Fibroblast of peridontal ligament (primary cell): ENCODE measurements at regions not wholly inside any gene's neighbourhood (a gene's known extent, or its start where the extent isn't known, plus 50 kb on each side); places are given as distances from the start of the nearest gene placed in this dataset.
"Not testable (repeated sequence)": the region's sequence is repeated elsewhere in the genome, so short reads cannot be mapped to it uniquely, and the experiment has no call there.

Experiments
- DNase-seq: peaks from one replicate; pipeline ENCODE4 v3.0.0-alpha.2; 2010; ENCODE audit errors: extremely low read depth

GRCh38 chr3:177894081-177894728, 642.0 kb upstream of the KCNMB2 start:
- no peak for DNase-seq

- no peak for DNase-seq
Observed at GRCh38 chr3:177898185-177898584, 638.1 kb upstream of the KCNMB2 start.

- no peak for DNase-seq
Observed at GRCh38 chr3:177899275-177900067, 636.8 kb upstream of the KCNMB2 start.

GRCh38 chr3:177902876-177903275, 633.4 kb upstream of the KCNMB2 start:
- no peak for DNase-seq

GRCh38 chr3:177904621-177905020, 631.6 kb upstream of the KCNMB2 start:
- peak; percentile 77 for DNase-seq

GRCh38 chr3:177905173-177906125, 630.8 kb upstream of the KCNMB2 start:
- peak; percentile 99 for DNase-seq

GRCh38 chr3:177906126-177906511, 630.1 kb upstream of the KCNMB2 start:
- DNase-seq = peak; percentile 91

- no peak for DNase-seq
Observed at GRCh38 chr3:177906578-177907229, 629.5 kb upstream of the KCNMB2 start.

- DNase-seq = not testable (repeated sequence)
Observed at GRCh38 chr3:177909530-177909929, 626.7 kb upstream of the KCNMB2 start.

GRCh38 chr3:177914224-177914623, 622.0 kb upstream of the KCNMB2 start:
- DNase-seq = no peak

- no peak for DNase-seq
Observed at GRCh38 chr3:177916461-177916860, 619.8 kb upstream of the KCNMB2 start.

GRCh38 chr3:177917234-177917861, 618.9 kb upstream of the KCNMB2 start:
- no peak for DNase-seq

GRCh38 chr3:177921153-177921552, 615.1 kb upstream of the KCNMB2 start:
- no peak for DNase-seq

GRCh38 chr3:177924261-177924660, 612.0 kb upstream of the KCNMB2 start:
- no peak for DNase-seq

GRCh38 chr3:177928172-177928873, 607.9 kb upstream of the KCNMB2 start:
- DNase-seq = peak; percentile 73

- DNase-seq = no peak
Observed at GRCh38 chr3:177929310-177929709, 606.9 kb upstream of the KCNMB2 start.

GRCh38 chr3:177930771-177931170, 605.5 kb upstream of the KCNMB2 start:
- DNase-seq = no peak

GRCh38 chr3:177931346-177931745, 604.9 kb upstream of the KCNMB2 start:
- DNase-seq = no peak

GRCh38 chr3:177932346-177932745, 603.9 kb upstream of the KCNMB2 start:
- no peak for DNase-seq
